ENCODE measurements at regions not wholly inside any gene's neighbourhood (a gene's known extent, or its start where the extent isn't known, plus 50 kb on each side); places are given as distances from the start of the nearest gene placed in this dataset.

GRCh38 chr10:83425306-83425705 is 714.0 kb upstream of the GHITM start:
- Mint-ChIP-seq H3K36me3 (ENCODE audit: insufficient read depth) (no peaks in the 10 kb centered on the region), H3K27me3 (no peaks in the 10 kb centered on the region), H3K27ac (ENCODE audit: low read depth) (no peak overlapping the region), H3K9me3 (peaks cover 11% of the 10 kb centered on the region), H3K4me3 (no peak overlapping the region), H3K4me1 (no peaks in the 10 kb centered on the region)
- ATAC-seq (replicated peaks; ENCODE audit: extremely low read depth, poor library complexity, severe bottlenecking) (no peak), DNase-seq (ENCODE audit: low spot score in 2 of 2) (no peak)

GRCh38 chr10:83427101-83427500 is 712.2 kb upstream of the GHITM start:
- Mint-ChIP-seq H3K36me3 (ENCODE audit: insufficient read depth) (no peaks in the 10 kb centered on the region), H3K27me3 (no peaks in the 10 kb centered on the region), H3K4me1 (no peaks in the 10 kb centered on the region), H3K9me3 (peaks cover 11% of the 10 kb centered on the region), H3K27ac (ENCODE audit: low read depth) (no peak overlapping the region), H3K4me3 (no peak overlapping the region)
- ATAC-seq (replicated peaks; ENCODE audit: extremely low read depth, poor library complexity, severe bottlenecking) (no peak), DNase-seq (ENCODE audit: low spot score in 2 of 2) (no peak)

- ATAC-seq (replicated peaks; ENCODE audit: extremely low read depth, poor library complexity, severe bottlenecking) (no peak), DNase-seq (ENCODE audit: low spot score in 2 of 2) (no peak)
- no peak overlapping the region for H3K27ac Mint-ChIP-seq (ENCODE audit: low read depth)
- no peak overlapping the region for H3K4me3 Mint-ChIP-seq
- peaks cover 16% of the 10 kb centered on the region for H3K9me3 Mint-ChIP-seq
- peaks cover 2% of the 10 kb centered on the region for H3K36me3 Mint-ChIP-seq (ENCODE audit: insufficient read depth)
- no peaks in the 10 kb centered on the region for H3K4me1 Mint-ChIP-seq
- no peaks in the 10 kb centered on the region for H3K27me3 Mint-ChIP-seq
Measured at GRCh38 chr10:83432261-83433045, 706.9 kb upstream of the GHITM start.

GRCh38 chr10:83433705-83434104 is 705.6 kb upstream of the GHITM start:
- Mint-ChIP-seq H3K4me1 (no peaks in the 10 kb centered on the region), H3K27me3 (no peaks in the 10 kb centered on the region), H3K4me3 (no peak overlapping the region), H3K36me3 (ENCODE audit: insufficient read depth) (peaks cover 2% of the 10 kb centered on the region), H3K9me3 (peaks cover 8% of the 10 kb centered on the region), H3K27ac (ENCODE audit: low read depth) (no peak overlapping the region)
- ATAC-seq (replicated peaks; ENCODE audit: extremely low read depth, poor library complexity, severe bottlenecking) (no peak), DNase-seq (ENCODE audit: low spot score in 2 of 2) (no peak)

- H3K36me3 Mint-ChIP-seq (ENCODE audit: insufficient read depth) = no peaks in the 10 kb centered on the region
- no peak for ATAC-seq (replicated peaks; ENCODE audit: extremely low read depth, poor library complexity, severe bottlenecking)
- H3K4me1 Mint-ChIP-seq = no peaks in the 10 kb centered on the region
- H3K4me3 Mint-ChIP-seq = no peak overlapping the region
- no peak for DNase-seq (ENCODE audit: low spot score in 2 of 2)
- H3K9me3 Mint-ChIP-seq = no peaks in the 10 kb centered on the region
- H3K27me3 Mint-ChIP-seq = no peaks in the 10 kb centered on the region
- H3K27ac Mint-ChIP-seq (ENCODE audit: low read depth) = no peak overlapping the region
Measured at GRCh38 chr10:83448013-83448412, 691.3 kb upstream of the GHITM start.

GRCh38 chr10:83458611-83459010 is 680.7 kb upstream of the GHITM start:
- Mint-ChIP-seq H3K4me1 (no peaks in the 10 kb centered on the region), H3K9me3 (no peaks in the 10 kb centered on the region), H3K36me3 (ENCODE audit: insufficient read depth) (no peaks in the 10 kb centered on the region), H3K27ac (ENCODE audit: low read depth) (no peak overlapping the region), H3K4me3 (no peak overlapping the region), H3K27me3 (no peaks in the 10 kb centered on the region)
- DNase-seq (ENCODE audit: low spot score in 2 of 2) (no peak), ATAC-seq (replicated peaks; ENCODE audit: extremely low read depth, poor library complexity, severe bottlenecking) (no peak)

- H3K9me3 Mint-ChIP-seq = no peaks in the 10 kb centered on the region
Measured at GRCh38 chr10:83459124-83459523, 680.2 kb upstream of the GHITM start.

GRCh38 chr10:83469728-83470331 is 669.5 kb upstream of the GHITM start:
- Mint-ChIP-seq H3K4me3 (no peak overlapping the region), H3K27me3 (no peaks in the 10 kb centered on the region), H3K36me3 (ENCODE audit: insufficient read depth) (no peaks in the 10 kb centered on the region), H3K9me3 (peaks cover 22% of the 10 kb centered on the region), H3K27ac (ENCODE audit: low read depth) (no peak overlapping the region), H3K4me1 (no peaks in the 10 kb centered on the region)
- ATAC-seq (replicated peaks; ENCODE audit: extremely low read depth, poor library complexity, severe bottlenecking) (no peak), DNase-seq (ENCODE audit: low spot score in 2 of 2) (no peak)

More at GRCh38 chr10:83459124-83459523, 680.2 kb upstream of the GHITM start:
- Mint-ChIP-seq H3K36me3 (ENCODE audit: insufficient read depth) (no peaks in the 10 kb centered on the region), H3K4me3 (no peak overlapping the region), H3K27me3 (no peaks in the 10 kb centered on the region), H3K27ac (ENCODE audit: low read depth) (no peak overlapping the region), H3K4me1 (no peaks in the 10 kb centered on the region)
- no peak for ATAC-seq (replicated peaks; ENCODE audit: extremely low read depth, poor library complexity, severe bottlenecking)
- DNase-seq (ENCODE audit: low spot score in 2 of 2) = no peak

- H3K9me3 Mint-ChIP-seq = peaks cover 10% of the 10 kb centered on the region
- H3K4me3 Mint-ChIP-seq = no peak overlapping the region
- no peak for ATAC-seq (replicated peaks; ENCODE audit: extremely low read depth, poor library complexity, severe bottlenecking)
- H3K27ac Mint-ChIP-seq (ENCODE audit: low read depth) = no peak overlapping the region
- no peaks in the 10 kb centered on the region for H3K27me3 Mint-ChIP-seq
- no peak for DNase-seq (ENCODE audit: low spot score in 2 of 2)
- no peaks in the 10 kb centered on the region for H3K4me1 Mint-ChIP-seq
- H3K36me3 Mint-ChIP-seq (ENCODE audit: insufficient read depth) = peaks cover 1% of the 10 kb centered on the region
Measured at GRCh38 chr10:83476211-83476610, 663.1 kb upstream of the GHITM start.

GRCh38 chr10:83489161-83489560 is 650.1 kb upstream of the GHITM start:
- no peaks in the 10 kb centered on the region for H3K4me1 Mint-ChIP-seq
- DNase-seq (ENCODE audit: low spot score in 2 of 2) (no peak), ATAC-seq (replicated peaks; ENCODE audit: extremely low read depth, poor library complexity, severe bottlenecking) (no peak)
- H3K36me3 Mint-ChIP-seq (ENCODE audit: insufficient read depth) = no peaks in the 10 kb centered on the region
- H3K9me3 Mint-ChIP-seq = peaks cover 12% of the 10 kb centered on the region
- no peaks in the 10 kb centered on the region for H3K27me3 Mint-ChIP-seq
- H3K4me3 Mint-ChIP-seq = no peak overlapping the region
- no peak overlapping the region for H3K27ac Mint-ChIP-seq (ENCODE audit: low read depth)

GRCh38 chr10:83492004-83492403 is 647.3 kb upstream of the GHITM start:
- Mint-ChIP-seq H3K27me3 (no peaks in the 10 kb centered on the region), H3K27ac (ENCODE audit: low read depth) (no peak overlapping the region), H3K4me3 (no peak overlapping the region), H3K9me3 (peaks cover 10% of the 10 kb centered on the region), H3K4me1 (no peaks in the 10 kb centered on the region), H3K36me3 (ENCODE audit: insufficient read depth) (no peaks in the 10 kb centered on the region)
- ATAC-seq (replicated peaks; ENCODE audit: extremely low read depth, poor library complexity, severe bottlenecking) (no peak), DNase-seq (ENCODE audit: low spot score in 2 of 2) (no peak)

- no peaks in the 10 kb centered on the region for H3K27me3 Mint-ChIP-seq
- H3K36me3 Mint-ChIP-seq (ENCODE audit: insufficient read depth) = no peaks in the 10 kb centered on the region
- no peak overlapping the region for H3K27ac Mint-ChIP-seq (ENCODE audit: low read depth)
- H3K4me1 Mint-ChIP-seq = no peaks in the 10 kb centered on the region
- H3K4me3 Mint-ChIP-seq = no peak overlapping the region
- DNase-seq (ENCODE audit: low spot score in 2 of 2) (no peak), ATAC-seq (replicated peaks; ENCODE audit: extremely low read depth, poor library complexity, severe bottlenecking) (no peak)
- H3K9me3 Mint-ChIP-seq = peaks cover 5% of the 10 kb centered on the region
Measured at GRCh38 chr10:83512681-83513080, 626.6 kb upstream of the GHITM start.

- no peak for DNase-seq (ENCODE audit: low spot score in 2 of 2)
- ATAC-seq (replicated peaks; ENCODE audit: extremely low read depth, poor library complexity, severe bottlenecking) = no peak
- H3K27me3 Mint-ChIP-seq = no peaks in the 10 kb centered on the region
- no peak overlapping the region for H3K4me3 Mint-ChIP-seq
- peaks cover 11% of the 10 kb centered on the region for H3K9me3 Mint-ChIP-seq
- no peaks in the 10 kb centered on the region for H3K36me3 Mint-ChIP-seq (ENCODE audit: insufficient read depth)
- no peaks in the 10 kb centered on the region for H3K4me1 Mint-ChIP-seq
- no peak overlapping the region for H3K27ac Mint-ChIP-seq (ENCODE audit: low read depth)
Measured at GRCh38 chr10:83515001-83515400, 624.3 kb upstream of the GHITM start.
